ENCODE measurements at regions not wholly inside any gene's neighbourhood (a gene's known extent, or its start where the extent isn't known, plus 50 kb on each side); places are given as distances from the start of the nearest gene placed in this dataset.

DNA sequence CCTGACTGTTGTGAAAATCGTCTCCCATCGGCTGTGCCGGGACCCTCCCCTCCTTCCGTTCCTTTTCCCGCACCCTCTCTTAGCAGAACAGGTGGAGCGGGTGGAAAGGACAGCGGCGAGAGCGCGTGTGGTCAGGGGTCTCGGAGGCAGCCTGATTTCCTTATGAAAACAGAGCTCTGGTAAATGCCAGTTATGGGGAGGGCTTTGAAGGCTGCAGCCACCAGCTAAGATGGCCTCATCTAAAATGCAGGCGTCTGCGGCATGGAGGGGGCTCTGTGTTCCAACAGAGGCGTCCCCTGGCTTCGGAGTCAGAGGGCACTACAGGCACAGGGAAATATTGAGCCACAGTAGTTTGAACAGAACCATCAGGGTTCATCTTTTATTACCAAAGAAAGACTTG lies 93.8 kb upstream of the SOX1 start:
- TF ChIP-seq EZH2 (IDR thresholded peaks at IDR 0.05; ENCODE audit: borderline replicate concordance, low read length) (no peak), CTCF (conservative IDR thresholded peaks at IDR 0.05 in 1 of 2, IDR thresholded peaks at IDR 0.05 in 1 of 2; ENCODE audit: extremely low read depth in 1 of 2, insufficient read depth in 1 of 2, low read depth in 1 of 2, low read length in 2 of 2) (no peak)

All from mammary epithelial cell (primary cell).